ENCODE measurements at regions not wholly inside any gene's neighbourhood (a gene's known extent, or its start where the extent isn't known, plus 50 kb on each side); places are given as distances from the start of the nearest gene placed in this dataset.
"Not testable (repeated sequence)": the region's sequence is repeated elsewhere in the genome, so short reads cannot be mapped to it uniquely, and the experiment has no call there.

DNA sequence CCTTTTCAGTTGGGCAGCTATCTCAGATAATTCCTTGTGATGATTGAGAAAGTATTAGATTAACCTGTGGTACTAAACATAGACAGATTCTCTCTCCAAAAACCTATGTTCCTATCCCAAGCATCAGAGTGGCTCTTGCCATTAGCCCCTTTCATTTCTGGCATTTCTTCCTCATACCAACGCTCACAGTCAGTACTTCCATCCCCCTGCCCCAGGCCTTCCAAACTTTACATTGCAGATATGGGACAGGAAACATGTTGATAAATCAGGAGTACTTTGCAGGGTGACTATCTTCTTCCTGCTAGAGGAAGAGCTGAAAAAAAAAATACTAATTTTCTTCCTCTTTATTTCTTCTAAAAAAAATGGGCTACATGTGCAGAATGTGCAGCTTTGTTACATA is 442.6 kb upstream of the RGMB start:
- DNase-seq (ENCODE audit: low read depth in 4 of 4, low spot score in 3 of 4): no peak

DNA sequence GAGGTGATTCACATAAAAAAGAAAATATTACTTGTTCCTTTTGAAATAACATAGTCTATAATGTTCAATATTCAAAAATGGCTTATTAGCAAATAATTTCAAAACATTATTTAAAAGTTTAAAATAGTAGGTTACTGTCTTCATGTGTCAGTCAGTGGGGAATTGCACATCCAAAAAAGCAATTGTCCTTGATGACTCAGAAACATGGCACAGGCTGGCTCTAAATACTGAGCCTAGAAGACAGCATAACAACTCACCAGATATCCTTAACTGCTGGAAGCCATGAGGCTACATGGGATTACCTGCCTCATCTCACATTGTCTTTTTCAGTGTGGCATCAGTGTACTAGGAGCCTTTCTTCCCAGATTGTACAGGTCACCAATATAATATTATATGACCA is 439.5 kb upstream of the RGMB start:
- no peak for DNase-seq (ENCODE audit: low read depth in 4 of 4, low spot score in 3 of 4)

DNA sequence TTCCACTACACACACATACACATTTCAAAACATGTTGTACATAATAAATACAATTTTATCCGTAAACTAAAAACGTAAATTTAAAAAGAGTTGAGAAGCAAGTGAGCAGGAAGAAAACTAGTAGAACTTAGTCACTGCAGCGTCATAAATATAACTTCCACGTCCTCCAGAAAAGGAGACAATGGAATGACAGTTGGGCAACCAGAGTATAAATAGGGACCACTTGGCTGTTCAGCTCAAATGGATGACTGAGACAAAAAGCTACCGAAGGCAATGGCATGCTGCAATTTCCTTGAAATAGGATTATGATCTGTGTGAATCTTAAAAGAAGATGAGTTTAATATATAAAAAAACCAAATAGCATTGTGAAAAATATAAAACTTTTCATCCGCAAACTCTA is 438.5 kb upstream of the RGMB start:
- no peak for DNase-seq (ENCODE audit: low read depth in 4 of 4, low spot score in 3 of 4)

DNA sequence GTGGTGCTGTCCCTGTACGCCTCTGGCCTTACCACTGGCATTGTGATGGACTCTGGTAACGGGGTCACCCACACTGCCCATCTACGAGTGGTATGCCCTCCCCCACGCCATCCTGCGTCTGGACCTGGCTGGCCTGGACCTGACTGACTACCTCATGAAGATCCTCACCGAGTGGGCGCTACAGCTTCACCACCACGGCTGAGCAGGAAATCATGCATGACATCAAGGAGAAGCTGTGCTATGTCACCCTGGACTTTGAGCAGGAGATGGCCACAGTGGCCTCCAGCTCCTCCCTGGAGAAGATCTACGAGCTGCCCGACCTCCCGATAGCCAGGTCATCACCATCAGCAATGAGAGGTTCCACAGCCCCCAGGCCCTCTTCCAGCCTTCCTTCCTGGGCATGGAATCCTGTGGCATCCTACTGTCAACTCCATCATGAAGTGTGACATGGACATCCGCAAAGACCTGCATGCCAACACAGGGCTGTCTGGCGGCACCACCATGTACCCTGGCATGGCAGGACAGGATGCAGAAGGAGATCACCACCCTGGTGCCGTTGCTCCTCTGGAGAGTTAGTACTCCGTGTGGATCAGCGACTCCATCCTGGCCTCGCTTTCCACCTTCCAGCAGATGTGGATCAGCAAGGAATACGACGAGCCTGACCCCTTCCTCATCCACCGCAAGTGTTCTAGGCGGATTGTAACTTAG is 434.2 kb upstream of the RGMB start:
- no peak for DNase-seq (ENCODE audit: low read depth in 4 of 4, low spot score in 3 of 4)

DNA sequence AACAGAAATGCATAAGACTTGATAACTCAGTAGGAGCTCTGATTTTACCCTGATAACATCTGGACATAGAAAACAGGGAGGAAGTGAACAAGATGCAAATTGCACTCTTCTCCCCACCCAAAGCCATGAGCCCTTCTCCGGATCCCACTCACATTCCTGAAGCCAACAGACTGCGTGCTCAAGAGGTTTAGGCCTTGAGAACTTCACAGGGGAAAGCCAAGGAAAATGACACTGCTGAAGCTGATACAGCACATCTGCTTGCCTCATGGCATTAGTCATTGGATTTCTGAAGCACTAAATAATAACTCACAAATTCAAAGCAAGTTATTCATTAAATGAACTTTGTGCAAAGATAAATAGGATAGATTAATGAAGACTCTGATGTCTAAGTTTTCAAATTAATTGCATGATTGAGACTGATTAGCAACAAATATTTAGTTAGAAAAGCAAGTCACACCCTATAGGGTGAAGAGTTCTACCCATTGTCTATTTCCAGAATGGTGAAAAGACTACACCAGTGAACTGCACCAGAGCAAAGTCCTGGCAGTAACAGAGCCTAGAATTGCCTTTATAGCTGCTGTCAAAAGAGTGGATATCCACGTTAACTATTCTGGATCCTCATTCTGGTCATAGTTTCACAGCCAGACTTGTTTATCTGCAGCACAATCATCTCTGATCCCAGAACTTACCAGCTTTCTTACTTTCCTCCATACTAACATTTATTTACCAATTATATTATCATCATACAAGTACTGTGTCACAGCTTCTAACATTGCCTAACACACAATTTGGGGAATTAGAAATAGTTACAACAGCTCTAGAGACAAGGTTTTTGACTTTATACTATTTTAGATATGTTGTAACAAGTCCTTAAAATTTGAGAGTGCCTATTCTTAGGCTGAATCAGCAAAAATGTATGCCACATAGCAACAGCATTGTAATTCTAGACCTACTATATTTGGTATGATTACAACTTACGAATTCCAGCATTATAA is 432.1 kb upstream of the RGMB start:
- no peak for DNase-seq (ENCODE audit: low read depth in 4 of 4, low spot score in 3 of 4)

DNA sequence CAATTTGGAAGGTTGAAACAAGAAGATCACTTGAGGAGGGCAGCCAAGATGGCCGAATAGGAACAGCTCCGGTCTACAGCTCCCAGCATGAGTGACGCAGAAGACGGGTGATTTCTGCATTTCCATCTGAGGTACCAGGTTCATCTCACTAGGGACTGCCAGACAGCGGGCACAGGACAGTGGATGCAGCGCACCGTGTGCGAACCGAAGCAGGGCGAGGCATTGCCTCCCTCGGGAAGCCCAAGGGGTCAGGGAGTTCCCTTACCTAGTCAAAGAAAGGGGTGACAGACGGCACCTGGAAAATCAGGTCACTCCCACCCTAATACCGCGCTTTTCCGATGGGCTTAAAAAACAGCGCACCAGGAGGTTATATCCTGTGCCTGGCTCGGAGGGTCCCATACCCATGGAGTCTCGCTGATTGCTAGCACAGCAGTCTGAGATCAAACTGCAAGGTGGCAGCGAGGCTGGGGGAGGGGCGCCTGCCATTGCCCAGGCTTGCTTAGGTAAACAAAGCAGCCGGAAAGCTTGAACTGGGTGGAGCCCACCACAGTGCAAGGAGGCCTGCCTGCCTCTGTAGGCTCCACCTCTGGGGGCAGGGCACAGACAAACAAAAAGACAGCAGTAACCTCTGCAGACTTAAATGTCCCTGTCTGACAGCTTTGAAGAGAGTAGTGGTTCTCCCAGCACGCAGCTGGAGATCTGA is 430.4 kb upstream of the RGMB start:
- DNase-seq (ENCODE audit: low read depth in 4 of 4, low spot score in 3 of 4): not testable (repeated sequence)

DNA sequence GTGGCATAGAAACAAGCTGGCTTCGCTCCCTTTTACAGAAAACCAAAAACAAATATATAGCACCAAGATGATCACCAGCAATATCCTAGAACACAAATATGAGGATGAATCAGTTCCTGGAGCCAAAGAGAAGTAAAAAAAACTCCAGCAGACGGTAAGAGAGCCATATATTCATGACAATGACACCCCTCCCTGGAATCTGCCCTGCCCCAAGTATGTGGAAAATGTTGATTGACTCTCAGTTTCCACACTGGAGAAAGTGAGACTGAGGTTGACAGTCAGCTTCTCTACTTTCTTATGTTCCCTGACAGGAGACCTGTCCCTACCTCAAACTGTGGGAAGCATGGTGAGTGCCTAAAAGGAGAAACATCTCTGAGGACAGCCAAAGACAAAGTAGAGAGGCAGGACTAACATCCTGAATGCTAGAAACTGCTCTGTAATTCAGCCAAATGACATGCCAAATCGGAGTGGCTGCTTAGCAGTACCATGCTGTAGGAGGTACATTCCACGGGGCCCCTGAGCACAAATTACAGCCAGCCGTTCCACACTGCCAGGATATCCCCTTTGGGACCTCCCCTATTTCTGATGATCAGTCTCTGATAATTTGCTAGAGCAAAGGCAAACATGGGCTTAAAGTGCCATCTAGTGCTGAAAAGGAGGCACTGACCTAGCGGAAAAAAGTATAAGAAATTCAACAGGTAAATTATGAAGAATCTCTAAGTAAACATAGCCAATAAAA is 424.0 kb upstream of the RGMB start:
- DNase-seq (ENCODE audit: low read depth in 4 of 4, low spot score in 3 of 4): no peak

DNA sequence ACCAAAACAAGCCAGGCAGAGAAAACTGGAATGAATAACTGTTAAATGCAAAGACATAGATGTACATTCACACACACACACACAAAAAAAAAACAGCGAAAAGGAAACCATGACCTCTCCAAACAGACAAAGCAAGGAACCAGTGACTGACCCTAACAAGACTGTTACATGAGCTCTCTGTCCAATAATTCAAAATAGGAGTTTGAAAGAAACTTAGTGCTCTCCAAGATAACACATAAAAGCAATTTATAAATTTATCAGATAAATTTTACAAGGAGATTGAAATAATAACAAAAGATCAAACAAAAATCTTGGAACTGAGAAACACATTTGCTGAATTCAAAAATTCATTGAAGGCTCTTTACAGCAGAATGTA is 423.5 kb upstream of the RGMB start:
- no peak for DNase-seq (ENCODE audit: low read depth in 4 of 4, low spot score in 3 of 4)

DNA sequence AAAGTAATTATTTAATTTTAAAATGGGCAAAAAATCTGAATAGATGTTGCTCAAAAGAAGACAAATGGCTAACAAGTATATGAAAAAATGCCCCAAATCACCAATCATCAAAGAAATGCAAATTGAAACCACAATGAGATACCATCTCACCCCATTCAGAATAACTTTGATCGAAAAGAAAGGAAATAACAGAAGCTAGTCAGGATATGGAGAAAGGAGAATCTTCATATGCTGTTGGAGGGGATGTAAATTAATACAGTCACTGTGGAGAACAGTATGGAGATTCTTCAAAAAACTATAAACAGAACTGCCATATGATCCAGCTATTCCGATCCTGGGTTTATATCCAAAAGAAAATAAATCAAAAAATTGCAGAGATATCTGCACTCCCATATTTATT is 418.5 kb upstream of the RGMB start:
- no peak for DNase-seq (ENCODE audit: low read depth in 4 of 4, low spot score in 3 of 4)

DNA sequence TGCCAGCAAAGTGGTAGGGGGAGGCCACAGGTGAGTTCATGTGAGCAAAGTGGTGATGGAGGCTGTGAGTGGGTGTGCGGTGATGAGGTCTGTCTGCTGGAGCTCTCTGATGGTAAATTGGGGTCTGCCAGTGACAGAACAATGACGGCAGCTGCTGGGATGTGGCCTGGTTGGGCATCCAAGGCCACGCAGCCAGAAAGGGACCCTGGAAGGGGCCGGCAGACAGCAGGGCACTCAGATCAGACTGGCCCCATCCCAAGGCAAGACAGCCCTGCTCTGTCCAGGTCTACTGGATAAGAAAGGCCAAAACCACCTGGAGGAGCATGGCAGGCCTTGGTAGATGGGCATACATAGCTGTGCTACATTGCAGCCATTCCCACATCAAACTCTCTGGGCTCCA is 412.9 kb upstream of the RGMB start:
- DNase-seq (ENCODE audit: low read depth in 4 of 4, low spot score in 3 of 4): no peak

DNA sequence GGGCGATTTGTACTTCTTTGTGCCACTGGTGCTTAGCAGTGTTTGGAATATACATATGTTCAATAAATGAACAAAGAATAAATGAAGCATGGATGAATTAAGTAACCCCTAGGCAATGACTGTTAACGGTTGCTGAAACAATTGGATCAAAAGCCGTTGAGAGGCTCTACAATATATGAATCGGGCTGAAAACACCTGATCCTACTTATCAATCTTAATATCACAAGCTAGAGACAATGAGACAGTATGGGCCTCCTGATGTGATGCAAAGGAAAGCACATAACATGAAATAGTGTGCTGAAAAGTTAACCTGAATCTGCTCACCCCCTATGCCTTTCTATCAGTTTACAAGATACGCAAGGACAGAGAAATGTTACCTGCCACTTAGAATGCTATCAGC is 410.3 kb upstream of the RGMB start:
- no peak for DNase-seq (ENCODE audit: low read depth in 4 of 4, low spot score in 3 of 4)

DNA sequence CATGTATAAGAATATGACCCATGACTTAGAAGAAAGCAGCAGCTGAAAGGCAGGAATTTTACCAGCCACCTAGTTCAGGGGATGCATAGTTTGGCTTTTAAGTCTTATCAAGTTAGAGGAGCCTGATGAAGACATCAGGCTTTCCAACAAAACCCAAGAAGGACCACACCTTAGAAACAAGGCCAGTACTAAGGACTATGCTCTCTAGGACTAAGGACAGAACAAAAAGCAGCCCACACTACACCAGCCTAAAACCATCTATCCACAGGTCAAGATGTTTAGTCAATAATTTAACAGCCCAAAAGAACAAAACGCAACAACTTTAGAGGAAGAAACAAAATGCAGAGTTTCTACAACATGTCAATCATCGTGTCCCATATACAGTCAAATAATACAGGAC is 408.9 kb upstream of the RGMB start:
- no peak for DNase-seq (ENCODE audit: low read depth in 4 of 4, low spot score in 3 of 4)

DNA sequence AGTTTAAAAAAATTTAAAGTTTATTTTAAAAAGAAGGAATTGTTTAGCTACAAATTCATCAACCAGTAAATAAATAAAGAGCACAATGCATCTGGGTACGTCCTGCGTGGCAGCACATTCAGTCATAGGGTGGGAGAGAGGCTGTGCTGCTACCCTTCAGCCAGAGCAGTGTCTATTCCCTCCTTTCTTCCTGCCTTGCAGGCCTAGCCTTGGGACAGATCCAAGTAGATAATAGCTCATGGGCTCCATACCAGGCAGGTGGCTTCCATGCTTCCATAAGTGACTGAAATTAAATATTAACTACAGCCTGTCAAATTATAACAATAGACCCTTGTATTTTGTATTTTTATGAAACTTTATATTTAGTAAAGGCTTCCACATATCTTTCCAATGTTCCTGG is 408.3 kb upstream of the RGMB start:
- DNase-seq (ENCODE audit: low read depth in 4 of 4, low spot score in 3 of 4): no peak

DNA sequence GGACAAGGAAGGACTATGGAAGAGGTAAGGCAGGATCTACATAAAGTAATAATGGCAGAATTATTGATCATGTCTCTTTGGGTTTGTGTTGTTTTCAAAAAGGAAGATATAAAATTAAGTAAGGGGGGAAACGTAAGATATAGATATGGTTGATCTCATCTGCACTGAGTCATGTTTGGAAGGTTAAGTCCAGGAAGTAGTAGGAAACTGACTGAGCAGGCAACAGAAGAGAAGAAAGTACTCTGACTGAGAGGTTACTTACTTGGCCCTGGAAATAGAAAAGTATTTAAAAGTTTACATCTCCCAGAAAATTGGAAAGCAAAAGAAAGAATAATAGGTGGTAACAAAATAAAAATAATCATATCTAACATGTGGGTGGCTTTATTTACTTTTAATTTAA is 405.3 kb upstream of the RGMB start:
- DNase-seq (ENCODE audit: low read depth in 4 of 4, low spot score in 3 of 4): no peak

DNA sequence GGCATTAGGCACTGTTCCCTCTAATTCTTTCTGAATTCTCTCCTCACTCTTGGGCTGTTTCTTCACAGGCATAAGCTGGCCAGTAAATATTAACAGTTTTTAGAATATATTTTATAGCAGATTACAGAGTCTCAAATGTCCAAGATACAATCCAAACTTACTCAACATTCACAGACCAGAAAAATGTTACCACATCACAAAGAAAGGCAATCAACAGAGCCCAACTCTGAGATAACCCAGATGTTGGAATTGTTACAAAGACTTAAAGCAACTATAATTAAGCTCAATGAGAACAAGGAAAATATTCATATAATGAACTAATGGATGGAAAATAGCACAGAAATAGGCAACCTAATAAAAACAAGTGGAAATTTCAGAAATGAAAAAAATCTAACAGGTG is 401.1 kb upstream of the RGMB start:
- no peak for DNase-seq (ENCODE audit: low read depth in 4 of 4, low spot score in 3 of 4)

DNA sequence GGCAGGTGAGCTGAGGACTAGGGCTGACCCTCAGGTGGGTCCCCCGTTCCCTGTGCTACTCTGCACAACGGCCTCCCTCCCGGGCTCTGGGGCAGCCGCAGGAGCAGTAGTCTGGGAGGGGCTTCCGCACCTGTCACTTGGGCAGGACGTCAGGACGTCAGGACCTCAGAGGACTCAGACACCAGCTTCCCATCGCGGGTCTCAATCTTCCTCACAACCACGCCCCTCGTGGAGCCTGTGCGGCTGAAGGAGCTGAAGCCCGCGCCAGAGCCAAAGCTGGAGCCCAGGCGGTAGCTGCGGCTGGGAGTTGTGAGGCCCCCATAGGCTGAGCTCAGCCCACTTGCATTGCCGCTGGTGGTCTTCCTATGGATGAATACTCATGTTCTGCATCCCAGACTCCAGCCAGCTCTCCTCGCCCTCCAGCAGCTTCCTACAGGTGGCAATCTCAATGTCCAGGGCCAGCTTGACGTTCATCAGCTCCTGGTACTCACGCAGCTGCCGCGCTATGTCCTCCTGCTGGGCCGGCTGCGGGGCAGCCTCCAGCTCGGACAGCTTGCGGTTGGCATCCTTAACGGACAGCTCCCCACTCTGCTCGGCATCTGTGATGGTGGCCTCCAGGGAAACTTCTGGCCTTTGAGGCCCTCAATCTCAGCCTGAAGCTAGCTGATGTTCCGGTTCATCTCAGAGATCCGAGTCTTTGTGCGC is 381.4 kb upstream of the RGMB start:
- DNase-seq (ENCODE audit: low read depth in 4 of 4, low spot score in 3 of 4): no peak

DNA sequence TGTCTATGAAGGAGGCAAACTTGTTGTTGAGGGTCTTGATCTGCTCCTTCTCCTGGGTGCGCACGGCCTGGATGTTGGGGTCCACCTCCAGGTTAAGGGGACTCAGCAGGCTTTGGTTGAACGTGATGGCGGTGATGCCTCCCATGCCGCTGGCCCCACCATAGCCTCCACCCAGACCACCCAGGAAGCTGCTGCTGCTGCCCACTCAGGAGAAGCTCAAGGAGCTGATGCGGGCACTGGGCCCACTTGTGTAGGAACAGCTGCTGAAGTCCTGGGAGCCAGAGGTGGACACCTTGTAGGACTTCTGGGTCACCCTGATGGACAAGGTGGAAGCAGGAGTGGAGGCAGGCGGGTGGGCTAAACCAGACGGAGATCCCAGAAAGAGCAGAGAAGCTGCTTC is 380.3 kb upstream of the RGMB start:
- not testable (repeated sequence) for DNase-seq (ENCODE audit: low read depth in 4 of 4, low spot score in 3 of 4)

DNA sequence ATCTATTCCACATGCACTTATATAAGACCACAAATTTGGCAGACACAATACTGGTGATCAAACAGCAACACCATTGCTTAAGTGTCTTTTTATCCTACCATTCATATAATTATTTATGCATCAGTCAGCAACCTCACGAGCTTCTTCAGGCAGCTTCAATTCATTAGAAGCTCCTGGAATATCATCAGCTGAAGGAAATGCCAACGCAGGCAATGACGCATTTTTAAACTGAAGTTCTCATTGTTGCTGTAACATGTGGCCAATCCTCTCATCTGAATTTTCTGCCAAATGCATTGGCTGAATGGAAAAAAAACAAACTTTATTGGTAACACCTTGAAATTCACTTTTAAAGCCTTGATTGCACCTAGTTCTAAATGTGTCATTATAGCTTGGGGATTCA is 376.4 kb upstream of the RGMB start:
- DNase-seq (ENCODE audit: low read depth in 4 of 4, low spot score in 3 of 4): no peak

DNA sequence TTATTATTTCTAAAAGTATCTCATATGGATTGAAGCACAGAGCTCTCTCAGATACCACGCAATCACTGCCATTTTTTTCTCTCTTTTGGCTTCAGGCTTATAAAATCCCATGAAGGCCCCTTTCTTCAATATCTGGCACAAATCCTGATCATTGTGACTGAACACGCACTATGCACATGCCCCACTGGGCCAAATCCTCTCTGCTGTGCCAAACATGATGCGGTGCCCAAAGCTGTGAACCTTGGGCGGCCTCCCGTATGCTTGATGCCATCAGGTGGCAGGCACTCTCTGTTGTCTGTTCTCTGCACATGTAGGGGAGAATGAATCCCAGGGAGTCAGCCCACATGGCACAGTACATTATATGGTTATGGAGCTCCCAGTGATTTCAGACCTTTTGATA is 375.0 kb upstream of the RGMB start:
- DNase-seq (ENCODE audit: low read depth in 4 of 4, low spot score in 3 of 4): no peak

DNA sequence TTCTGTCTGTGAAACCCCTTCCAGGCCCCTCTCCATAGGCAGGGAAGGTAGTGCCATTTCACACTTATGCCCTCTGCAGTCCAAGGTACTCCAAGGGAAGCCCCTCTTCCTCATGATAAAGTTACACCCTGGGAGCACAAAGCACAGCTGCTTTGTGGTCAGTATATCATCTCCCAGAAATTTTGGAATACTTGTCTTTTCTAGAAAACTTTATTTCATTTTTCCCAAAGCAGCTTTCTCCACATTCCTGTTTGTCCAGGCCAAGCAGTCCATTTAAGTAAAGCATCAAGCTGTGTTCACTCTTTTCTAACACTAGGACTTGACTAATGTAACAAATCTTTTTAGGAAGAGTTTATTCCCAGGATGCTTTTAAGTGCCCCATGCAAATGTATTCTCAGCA is 371.8 kb upstream of the RGMB start:
- DNase-seq (ENCODE audit: low read depth in 4 of 4, low spot score in 3 of 4): no peak

All from left renal pelvis (tissue), 4 donors.